BLaER1 (cell line): ENCODE measurements at regions not wholly inside any gene's neighbourhood (a gene's known extent, or its start where the extent isn't known, plus 50 kb on each side); places are given as distances from the start of the nearest gene placed in this dataset.

Source experiments
- H3K27ac ChIP-seq: shearing (Covaris generic); formaldehyde crosslinking; 2 replicates; pipeline ENCODE4 v1.8.1; 2022
- H3K27me3 ChIP-seq: shearing (Covaris generic); formaldehyde crosslinking; 2 replicates; pipeline ENCODE4 v1.8.1; 2022
- H3K36me3 ChIP-seq: shearing (Covaris generic); formaldehyde crosslinking; 2 replicates; pipeline ENCODE4 v1.8.1; 2022
- H3K4me1 ChIP-seq: shearing (Covaris generic); formaldehyde crosslinking; 2 replicates; pipeline ENCODE4 v1.8.1; 2022
- H3K4me2 ChIP-seq: shearing (Covaris generic); formaldehyde crosslinking; 2 replicates; pipeline ENCODE4 v1.8.1; 2022
- H3K4me3 ChIP-seq: shearing (Covaris generic); formaldehyde crosslinking; 2 replicates; pipeline ENCODE4 v1.8.1; 2022
- H3K9ac ChIP-seq: shearing (Covaris generic); formaldehyde crosslinking; 2 replicates; pipeline ENCODE4 v1.8.1; 2022
- H3K9me3 ChIP-seq: shearing (Covaris generic); formaldehyde crosslinking; 2 replicates; pipeline ENCODE4 v1.8.1; 2022
- H4K20me1 ChIP-seq: shearing (Covaris generic); formaldehyde crosslinking; 2 replicates; pipeline ENCODE4 v1.8.1; 2022
- Cebpa-rat ChIP-seq: shearing (Covaris generic); IDR thresholded peaks from 2 replicates; pipeline ENCODE4 v1.8.1; 2022

GRCh38 chr12:34393821-34394150 is 371.5 kb downstream of the ALG10 start:
- H3K27ac ChIP-seq = no peak overlapping the region
- H3K36me3 ChIP-seq = no peaks in the 10 kb centered on the region
- no peak overlapping the region for H3K9ac ChIP-seq
- no peaks in the 10 kb centered on the region for H4K20me1 ChIP-seq
- peaks cover 36% of the 10 kb centered on the region for H3K9me3 ChIP-seq
- no peak overlapping the region for H3K4me2 ChIP-seq
- H3K27me3 ChIP-seq = no peaks in the 10 kb centered on the region
- peaks cover 57% of the 10 kb centered on the region for H3K4me1 ChIP-seq
- TF ChIP-seq Cebpa-rat = no peak
- no peak overlapping the region for H3K4me3 ChIP-seq

DNA sequence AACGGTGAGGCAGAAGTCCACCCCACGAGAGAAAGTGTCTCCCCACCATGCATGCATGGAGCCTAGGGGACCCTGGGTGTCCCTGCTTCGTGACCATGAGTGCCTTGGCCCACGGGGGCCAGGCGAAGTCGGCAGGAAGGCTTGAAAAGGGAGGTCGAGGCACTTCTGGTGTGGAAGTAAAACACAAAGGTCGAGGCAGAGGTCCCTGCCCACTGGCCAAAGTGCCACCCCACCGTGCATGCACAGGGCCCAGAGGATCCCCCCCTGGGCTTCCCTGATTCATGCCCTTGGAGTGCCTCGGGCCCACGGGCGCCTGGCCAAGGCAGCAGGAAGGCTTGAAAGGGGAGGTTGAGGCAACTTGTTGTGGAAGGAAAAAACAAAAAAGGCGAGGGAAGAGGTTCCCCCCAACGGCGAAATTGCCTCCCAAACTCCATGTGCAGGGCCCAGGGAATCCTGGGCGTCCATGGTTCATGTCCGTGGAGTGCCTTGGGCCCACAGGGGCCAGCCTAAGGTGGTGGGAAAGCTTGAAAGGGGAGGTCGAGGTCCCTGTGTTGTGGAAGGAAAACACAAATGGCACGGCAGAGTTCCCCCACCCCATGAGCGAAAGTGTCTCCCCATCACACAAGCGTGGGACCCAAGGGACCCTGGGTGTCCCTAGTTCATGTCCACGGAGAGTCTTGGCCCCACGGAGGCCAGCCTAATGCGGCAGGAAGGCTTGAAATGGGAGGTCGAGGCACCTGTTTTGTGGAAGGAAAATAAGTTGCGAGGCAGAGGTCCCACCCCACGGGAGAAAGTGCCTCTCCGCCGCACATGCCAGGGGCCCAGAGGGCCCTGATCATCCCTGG is 372.1 kb downstream of the ALG10 start:
- Histone ChIP-seq H4K20me1 (no peaks in the 10 kb centered on the region), H3K9ac (no peak overlapping the region), H3K36me3 (no peaks in the 10 kb centered on the region), H3K27me3 (no peaks in the 10 kb centered on the region), H3K4me3 (no peak overlapping the region), H3K9me3 (peaks cover 41% of the 10 kb centered on the region), H3K4me2 (no peak overlapping the region), H3K27ac (no peak overlapping the region), H3K4me1 (peaks cover 60% of the 10 kb centered on the region)
- TF ChIP-seq Cebpa-rat = no peak

- Histone ChIP-seq H3K9ac (no peak overlapping the region), H4K20me1 (no peaks in the 10 kb centered on the region), H3K4me2 (peak overlapping the region; percentile 62; the same call in 1 of the 2 replicates), H3K4me3 (no peak overlapping the region), H3K9me3 (peaks cover 46% of the 10 kb centered on the region), H3K4me1 (peaks cover 60% of the 10 kb centered on the region), H3K36me3 (no peaks in the 10 kb centered on the region), H3K27me3 (no peaks in the 10 kb centered on the region), H3K27ac (no peak overlapping the region)
- no peak for TF ChIP-seq Cebpa-rat
Measured at GRCh38 chr12:34395056-34396005, 373.0 kb downstream of the ALG10 start.

- Histone ChIP-seq H3K4me3 (no peak overlapping the region), H3K4me2 (peak overlapping the region; percentile 62), H3K36me3 (no peaks in the 10 kb centered on the region), H3K4me1 (peaks cover 63% of the 10 kb centered on the region), H3K9me3 (peaks cover 49% of the 10 kb centered on the region), H4K20me1 (no peaks in the 10 kb centered on the region), H3K27ac (peak overlapping the region; percentile 8; the same call in 1 of the 2 replicates), H3K9ac (no peak overlapping the region), H3K27me3 (no peaks in the 10 kb centered on the region)
- no peak for TF ChIP-seq Cebpa-rat
Measured at GRCh38 chr12:34396006-34396860, 373.9 kb downstream of the ALG10 start.

GRCh38 chr12:34396861-34397590 is 374.7 kb downstream of the ALG10 start:
- peak overlapping the region; percentile 62 for H3K4me2 ChIP-seq
- H3K4me1 ChIP-seq = peaks cover 63% of the 10 kb centered on the region
- no peak for TF ChIP-seq Cebpa-rat
- H3K36me3 ChIP-seq = no peaks in the 10 kb centered on the region
- H3K27ac ChIP-seq = peak overlapping the region; percentile 8; the same call in 1 of the 2 replicates
- H3K4me3 ChIP-seq = no peak overlapping the region
- peaks cover 57% of the 10 kb centered on the region for H3K9me3 ChIP-seq
- H3K9ac ChIP-seq = no peak overlapping the region
- no peaks in the 10 kb centered on the region for H4K20me1 ChIP-seq
- H3K27me3 ChIP-seq = no peaks in the 10 kb centered on the region

DNA sequence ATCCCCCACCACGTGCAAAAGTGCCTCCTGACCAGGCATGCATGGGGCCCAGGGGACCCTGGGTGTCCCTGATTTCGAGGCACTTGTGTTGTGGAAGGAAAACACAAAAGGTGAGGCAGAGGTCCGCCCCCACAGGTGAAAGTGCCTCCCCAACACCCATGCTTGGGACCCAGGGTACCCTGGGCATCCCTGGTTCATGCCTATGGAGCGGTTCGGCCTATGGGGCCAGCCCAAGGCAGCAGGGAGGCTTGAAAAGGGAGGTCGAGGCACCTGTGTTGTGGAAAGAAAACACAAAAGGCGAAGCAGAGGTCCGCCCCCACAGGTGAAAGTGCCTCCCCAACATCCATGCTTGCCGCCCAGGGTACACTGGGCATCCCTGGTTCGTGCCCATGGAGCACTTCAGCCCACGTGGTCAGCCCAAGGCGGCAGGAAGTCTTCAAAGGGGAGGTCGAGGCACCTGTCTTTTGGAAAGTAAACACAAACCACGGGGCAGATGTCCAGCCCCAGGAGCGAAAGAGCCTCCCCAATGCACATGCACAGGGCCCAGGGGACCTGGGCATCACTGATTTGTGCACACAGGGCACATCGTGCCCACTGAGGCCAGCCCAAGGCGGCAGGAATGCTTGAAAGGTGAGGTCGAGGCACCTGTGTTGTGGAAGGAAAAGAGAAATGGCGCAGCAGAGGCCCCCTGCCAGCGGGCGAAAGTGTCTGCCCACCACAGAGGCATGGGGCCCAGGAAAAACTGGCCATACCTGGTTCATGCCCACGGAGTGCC is 375.5 kb downstream of the ALG10 start:
- H3K4me2 ChIP-seq = peak overlapping the region; percentile 62
- no peak overlapping the region for H3K4me3 ChIP-seq
- no peaks in the 10 kb centered on the region for H3K36me3 ChIP-seq
- peaks cover 58% of the 10 kb centered on the region for H3K4me1 ChIP-seq
- no peak overlapping the region for H3K27ac ChIP-seq
- no peaks in the 10 kb centered on the region for H4K20me1 ChIP-seq
- H3K27me3 ChIP-seq = no peaks in the 10 kb centered on the region
- H3K9me3 ChIP-seq = peaks cover 60% of the 10 kb centered on the region
- no peak for TF ChIP-seq Cebpa-rat
- H3K9ac ChIP-seq = no peak overlapping the region

GRCh38 chr12:34398366-34398705 is 376.0 kb downstream of the ALG10 start:
- Histone ChIP-seq H3K9ac (no peak overlapping the region), H3K4me2 (peak overlapping the region; percentile 62), H3K4me3 (no peak overlapping the region), H4K20me1 (no peaks in the 10 kb centered on the region), H3K27ac (no peak overlapping the region), H3K4me1 (peaks cover 58% of the 10 kb centered on the region), H3K27me3 (no peaks in the 10 kb centered on the region), H3K36me3 (no peaks in the 10 kb centered on the region), H3K9me3 (peaks cover 64% of the 10 kb centered on the region)
- TF ChIP-seq Cebpa-rat = no peak

GRCh38 chr12:34398706-34399630 is 376.7 kb downstream of the ALG10 start:
- H3K9me3 ChIP-seq = peaks cover 68% of the 10 kb centered on the region
- H3K4me3 ChIP-seq = no peak overlapping the region
- H3K36me3 ChIP-seq = no peaks in the 10 kb centered on the region
- H3K27ac ChIP-seq = no peak overlapping the region
- peaks cover 54% of the 10 kb centered on the region for H3K4me1 ChIP-seq
- H3K27me3 ChIP-seq = no peaks in the 10 kb centered on the region
- no peak for TF ChIP-seq Cebpa-rat
- H3K4me2 ChIP-seq = peak overlapping the region; percentile 62; the same call in 1 of the 2 replicates
- H4K20me1 ChIP-seq = no peaks in the 10 kb centered on the region
- H3K9ac ChIP-seq = no peak overlapping the region
